PFSK-1 (cell line): ENCODE measurements at regions not wholly inside any gene's neighbourhood (a gene's known extent, or its start where the extent isn't known, plus 50 kb on each side); places are given as distances from the start of the nearest gene placed in this dataset.

Experiments used
- FOXP2 ChIP-seq: optimal IDR thresholded peaks from 2 replicates; pipeline ENCODE3; 2011; ENCODE audit warnings: borderline replicate concordance, control low read depth, inconsistent platforms; ENCODE audit not compliant: insufficient read depth; ENCODE audit errors: extremely low read length, extremely low read depth
- POLR2AphosphoS5 ChIP-seq: IDR thresholded peaks from 2 replicates; pipeline ENCODE4 v1.6.1; 2012; ENCODE audit warnings: low read depth, mild to moderate bottlenecking, control low read depth, low read length, moderate library complexity
- SIN3A ChIP-seq: IDR thresholded peaks from 2 replicates; pipeline ENCODE4 v1.6.1; 2012; ENCODE audit warnings: mild to moderate bottlenecking, low read length, moderate library complexity, borderline replicate concordance; ENCODE audit not compliant: insufficient read depth
- TAF1 ChIP-seq: IDR thresholded peaks from 2 replicates; pipeline ENCODE4 v1.6.1; 2012; ENCODE audit warnings: low read length, control low read depth, borderline replicate concordance; ENCODE audit not compliant: insufficient read depth
- TF ChIP-seq, protein P1 (sequence below), 2 experiments: IDR thresholded peaks; 2 replicates each; pipeline versions ENCODE4 v1.6.1 to v1.8.0; 2011 to 2012; ENCODE audit warnings: low read depth in 2 of 2, low read length in 2 of 2, control low read depth in 1 of 2, inconsistent platforms in 1 of 2, mild to moderate bottlenecking in 1 of 2, moderate library complexity in 1 of 2; ENCODE audit not compliant: insufficient read depth in 1 of 2

DNA sequence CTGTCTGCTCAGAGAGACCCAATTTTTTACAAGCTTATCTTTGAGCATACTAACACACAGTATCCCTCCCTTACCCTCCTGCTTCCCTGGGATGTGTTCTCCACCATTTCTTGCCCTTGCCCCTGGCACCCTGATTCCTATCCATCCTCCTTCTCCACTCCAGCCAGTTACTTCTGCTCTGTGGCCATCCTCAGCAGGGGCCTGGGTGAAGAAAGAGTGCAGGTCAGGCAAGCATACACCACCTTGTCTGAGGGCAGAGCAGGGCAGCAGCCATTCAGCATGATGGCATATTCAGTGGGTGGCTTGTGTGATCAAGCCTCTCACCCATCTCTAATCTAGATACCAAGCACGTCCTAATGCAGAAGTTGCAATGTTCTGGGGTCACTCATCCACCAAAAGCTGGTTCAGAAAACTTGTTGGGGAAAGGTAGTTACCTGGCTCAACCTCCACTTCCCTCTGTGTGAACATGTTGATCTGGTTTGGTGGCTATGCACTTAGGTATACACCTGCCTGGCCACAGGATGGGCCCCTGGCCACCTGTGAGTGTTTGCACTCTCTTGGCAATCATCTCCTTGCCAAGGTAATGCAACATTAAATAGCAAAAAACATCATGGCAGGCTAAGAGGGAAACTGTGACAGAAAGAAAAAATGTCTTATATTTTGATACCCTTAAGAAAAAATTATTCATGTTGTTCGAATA lies 900.3 kb upstream of the MIR17HG start:
- TF ChIP-seq, protein P1, sequence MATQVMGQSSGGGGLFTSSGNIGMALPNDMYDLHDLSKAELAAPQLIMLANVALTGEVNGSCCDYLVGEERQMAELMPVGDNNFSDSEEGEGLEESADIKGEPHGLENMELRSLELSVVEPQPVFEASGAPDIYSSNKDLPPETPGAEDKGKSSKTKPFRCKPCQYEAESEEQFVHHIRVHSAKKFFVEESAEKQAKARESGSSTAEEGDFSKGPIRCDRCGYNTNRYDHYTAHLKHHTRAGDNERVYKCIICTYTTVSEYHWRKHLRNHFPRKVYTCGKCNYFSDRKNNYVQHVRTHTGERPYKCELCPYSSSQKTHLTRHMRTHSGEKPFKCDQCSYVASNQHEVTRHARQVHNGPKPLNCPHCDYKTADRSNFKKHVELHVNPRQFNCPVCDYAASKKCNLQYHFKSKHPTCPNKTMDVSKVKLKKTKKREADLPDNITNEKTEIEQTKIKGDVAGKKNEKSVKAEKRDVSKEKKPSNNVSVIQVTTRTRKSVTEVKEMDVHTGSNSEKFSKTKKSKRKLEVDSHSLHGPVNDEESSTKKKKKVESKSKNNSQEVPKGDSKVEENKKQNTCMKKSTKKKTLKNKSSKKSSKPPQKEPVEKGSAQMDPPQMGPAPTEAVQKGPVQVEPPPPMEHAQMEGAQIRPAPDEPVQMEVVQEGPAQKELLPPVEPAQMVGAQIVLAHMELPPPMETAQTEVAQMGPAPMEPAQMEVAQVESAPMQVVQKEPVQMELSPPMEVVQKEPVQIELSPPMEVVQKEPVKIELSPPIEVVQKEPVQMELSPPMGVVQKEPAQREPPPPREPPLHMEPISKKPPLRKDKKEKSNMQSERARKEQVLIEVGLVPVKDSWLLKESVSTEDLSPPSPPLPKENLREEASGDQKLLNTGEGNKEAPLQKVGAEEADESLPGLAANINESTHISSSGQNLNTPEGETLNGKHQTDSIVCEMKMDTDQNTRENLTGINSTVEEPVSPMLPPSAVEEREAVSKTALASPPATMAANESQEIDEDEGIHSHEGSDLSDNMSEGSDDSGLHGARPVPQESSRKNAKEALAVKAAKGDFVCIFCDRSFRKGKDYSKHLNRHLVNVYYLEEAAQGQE (IDR thresholded peaks at IDR 0.05; ENCODE audit: insufficient read depth in 1 of 2, low read depth in 2 of 2, low read length in 2 of 2): no peak
- TF ChIP-seq SIN3A: no peak
- no peak for TF ChIP-seq TAF1
- no peak for TF ChIP-seq FOXP2
- no peak for TF ChIP-seq POLR2AphosphoS5

DNA sequence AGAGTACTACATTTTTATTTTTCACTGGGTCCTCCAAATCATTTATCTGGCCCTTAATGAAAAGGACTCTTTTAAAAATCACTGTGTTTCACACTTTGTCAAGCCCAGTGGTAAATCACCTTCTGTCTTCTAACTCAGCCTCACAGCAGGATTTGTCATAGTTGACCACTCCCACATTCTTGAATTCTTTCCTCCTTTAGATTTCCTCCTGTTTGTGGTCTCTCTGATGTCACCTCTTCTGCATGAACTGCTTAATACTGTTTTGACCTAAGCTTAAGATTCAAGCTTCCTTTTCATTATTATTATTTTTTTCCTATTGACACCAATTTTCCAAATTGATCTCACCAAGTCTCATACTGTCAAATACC lies 899.8 kb upstream of the MIR17HG start:
- no peak for TF ChIP-seq TAF1
- TF ChIP-seq POLR2AphosphoS5: no peak
- no peak for TF ChIP-seq FOXP2
- no peak for TF ChIP-seq SIN3A
- TF ChIP-seq, protein P1 (IDR thresholded peaks at IDR 0.05; ENCODE audit: insufficient read depth in 1 of 2, low read depth in 2 of 2, low read length in 2 of 2): no peak

DNA sequence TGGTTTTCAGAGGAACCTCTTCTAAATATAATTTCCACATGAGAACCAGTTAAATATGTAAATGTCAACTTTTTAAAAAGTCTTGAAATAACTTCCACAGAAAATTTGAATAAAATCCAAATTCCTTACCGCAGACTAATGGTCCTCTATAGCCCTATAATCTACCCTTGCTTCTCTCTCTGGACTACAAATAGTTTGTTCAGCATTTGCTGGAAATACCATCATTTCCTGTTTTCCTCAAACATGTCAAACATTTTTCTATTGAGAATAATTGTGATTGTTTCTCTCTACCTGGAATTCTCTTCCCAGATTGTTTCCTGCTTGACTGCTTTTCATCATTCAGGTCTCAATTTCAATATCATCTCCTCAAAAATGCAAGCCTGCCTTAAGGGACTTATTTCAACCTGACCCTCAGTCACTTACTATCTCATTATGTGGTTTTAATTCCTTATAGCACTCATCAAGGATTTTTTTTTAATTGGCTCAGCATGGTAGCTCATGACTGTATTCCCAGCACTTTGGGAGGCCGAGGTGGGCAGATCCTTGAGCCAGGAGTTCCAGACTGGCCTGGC lies 898.9 kb upstream of the MIR17HG start:
- TF ChIP-seq FOXP2 (no peak), POLR2AphosphoS5 (no peak), SIN3A (no peak), TAF1 (no peak)
- TF ChIP-seq, protein P1 (IDR thresholded peaks at IDR 0.05; ENCODE audit: insufficient read depth in 1 of 2, low read depth in 2 of 2, low read length in 2 of 2): no peak

DNA sequence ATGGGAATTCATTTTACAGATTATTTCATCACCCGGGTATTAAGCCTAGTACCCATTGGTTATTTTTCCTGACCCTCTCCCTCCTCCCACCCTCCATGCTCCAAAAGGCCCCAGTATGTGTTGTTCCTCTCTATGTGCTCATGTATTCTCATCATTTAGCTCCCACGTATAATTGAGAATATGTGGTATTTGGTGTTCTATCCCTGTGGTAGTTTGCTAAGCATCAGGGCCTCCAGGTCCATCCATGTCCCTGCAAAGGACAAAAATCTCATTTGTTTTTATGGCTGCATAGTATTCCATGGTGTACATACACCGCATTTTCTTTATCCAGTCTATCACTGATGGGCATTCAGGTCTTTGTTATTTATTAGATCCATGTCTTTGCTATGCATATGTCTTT lies 894.1 kb upstream of the MIR17HG start:
- TF ChIP-seq SIN3A (no peak), TAF1 (no peak), POLR2AphosphoS5 (no peak), FOXP2 (no peak)
- TF ChIP-seq, protein P1 (IDR thresholded peaks at IDR 0.05; ENCODE audit: insufficient read depth in 1 of 2, low read depth in 2 of 2, low read length in 2 of 2): no peak
